Thoracic aorta (tissue), 2 donors: ENCODE measurements at regions not wholly inside any gene's neighbourhood (a gene's known extent, or its start where the extent isn't known, plus 50 kb on each side); places are given as distances from the start of the nearest gene placed in this dataset.

ENCODE experiments used
- ATAC-seq: fragments of 150-250 bp; one replicate; pipeline ENCODE4 v1.8.0; 2017; ENCODE audit warnings: low read depth; ENCODE audit not compliant: insufficient number of reproducible peaks, low FRiP score
- DNase-seq: peaks from one replicate; pipeline ENCODE4 v3.0.0-alpha.2; 2020; ENCODE audit warnings: low spot score
- H3K27ac ChIP-seq, 2 donors: fragments of 200-600 bp; sonication (generic); 1 replicate in 1 of 2; 2 replicates in 1 of 2; pipeline ENCODE4 v1.5.1; 2016; ENCODE audit warnings: mild to moderate bottlenecking in 2 of 2, moderate library complexity in 2 of 2
- H3K27me3 ChIP-seq: fragments of 200-600 bp; sonication (generic); replicated peaks from 2 replicates; pipeline ENCODE4 v1.6.0; 2016; ENCODE audit warnings: mild to moderate bottlenecking; ENCODE audit not compliant: insufficient read depth
- H3K36me3 ChIP-seq: fragments of 200-600 bp; sonication (generic); one replicate; pipeline ENCODE4 v1.5.1; 2016
- H3K4me1 ChIP-seq, 2 donors: fragments of 200-600 bp; sonication (generic); 1 replicate in 1 of 2; 2 replicates in 1 of 2; pipeline versions ENCODE4 v1.5.1 to v1.6.0; 2016; ENCODE audit warnings: low read depth in 2 of 2, mild to moderate bottlenecking in 1 of 2; ENCODE audit not compliant: control insufficient read depth in 1 of 2
- H3K4me3 ChIP-seq: fragments of 200-600 bp; sonication (generic); 2 replicates; pipeline ENCODE4 v1.5.1; 2016; ENCODE audit warnings: mild to moderate bottlenecking
- H3K9me3 ChIP-seq: fragments of 200-600 bp; sonication (generic); 2 replicates; pipeline ENCODE4 v1.5.1; 2016
- CTCF ChIP-seq: fragments of 200-600 bp; sonication (generic); IDR thresholded peaks from one replicate; pipeline ENCODE4 v1.5.1; 2019; ENCODE audit warnings: antibody characterized with exemption

GRCh38 chr6:164105705-164106104 lies 691.2 kb downstream of the QKI start:
- Histone ChIP-seq H3K27me3 (no peaks in the 10 kb centered on the region), H3K4me3 (no peak overlapping the region), H3K9me3 (no peaks in the 10 kb centered on the region), H3K36me3 (no peaks in the 10 kb centered on the region), H3K4me1 (peaks cover 0 to 9% of the 10 kb centered on the region in 2 donors), H3K27ac (no peak overlapping the region)
- no peak for DNase-seq
- ATAC-seq, result no peak
- no peak for TF ChIP-seq CTCF

- Histone ChIP-seq H3K27ac (no peak overlapping the region), H3K4me1 (peaks cover 0 to 3% of the 10 kb centered on the region in 2 donors), H3K4me3 (no peak overlapping the region), H3K9me3 (no peaks in the 10 kb centered on the region), H3K36me3 (no peaks in the 10 kb centered on the region), H3K27me3 (no peaks in the 10 kb centered on the region)
- DNase-seq, result no peak
- TF ChIP-seq CTCF, result no peak
- ATAC-seq, result no peak
Observed at GRCh38 chr6:164104432-164104831, 689.9 kb downstream of the QKI start.

- Histone ChIP-seq H3K4me1 (no peaks in the 10 kb centered on the region), H3K36me3 (no peaks in the 10 kb centered on the region), H3K27ac (no peak overlapping the region), H3K9me3 (no peaks in the 10 kb centered on the region), H3K4me3 (no peak overlapping the region), H3K27me3 (no peaks in the 10 kb centered on the region)
- ATAC-seq (no peak), DNase-seq (no peak)
- TF ChIP-seq CTCF, result no peak
Observed at GRCh38 chr6:164102693-164103092, 688.2 kb downstream of the QKI start.

- DNase-seq, result no peak
- ATAC-seq, result no peak
- TF ChIP-seq CTCF, result no peak
- Histone ChIP-seq H3K4me1 (no peaks in the 10 kb centered on the region), H3K27me3 (no peaks in the 10 kb centered on the region), H3K36me3 (no peaks in the 10 kb centered on the region), H3K27ac (no peak overlapping the region), H3K4me3 (no peak overlapping the region), H3K9me3 (no peaks in the 10 kb centered on the region)
Observed at GRCh38 chr6:164101859-164102258, 687.3 kb downstream of the QKI start.

- H3K4me1 ChIP-seq, result no peaks in the 10 kb centered on the region
- H3K27me3 ChIP-seq, result no peaks in the 10 kb centered on the region
- no peak overlapping the region for H3K27ac ChIP-seq
- DNase-seq (no peak), ATAC-seq (no peak)
- no peak for TF ChIP-seq CTCF
- H3K36me3 ChIP-seq, result no peaks in the 10 kb centered on the region
- no peak overlapping the region for H3K4me3 ChIP-seq
- H3K9me3 ChIP-seq, result no peaks in the 10 kb centered on the region
Observed at GRCh38 chr6:164099269-164099865, 684.8 kb downstream of the QKI start.
